ENCODE measurements at regions not wholly inside any gene's neighbourhood (a gene's known extent, or its start where the extent isn't known, plus 50 kb on each side); places are given as distances from the start of the nearest gene placed in this dataset.
"Not testable (repeated sequence)": the region's sequence is repeated elsewhere in the genome, so short reads cannot be mapped to it uniquely, and the experiment has no call there.

DNA sequence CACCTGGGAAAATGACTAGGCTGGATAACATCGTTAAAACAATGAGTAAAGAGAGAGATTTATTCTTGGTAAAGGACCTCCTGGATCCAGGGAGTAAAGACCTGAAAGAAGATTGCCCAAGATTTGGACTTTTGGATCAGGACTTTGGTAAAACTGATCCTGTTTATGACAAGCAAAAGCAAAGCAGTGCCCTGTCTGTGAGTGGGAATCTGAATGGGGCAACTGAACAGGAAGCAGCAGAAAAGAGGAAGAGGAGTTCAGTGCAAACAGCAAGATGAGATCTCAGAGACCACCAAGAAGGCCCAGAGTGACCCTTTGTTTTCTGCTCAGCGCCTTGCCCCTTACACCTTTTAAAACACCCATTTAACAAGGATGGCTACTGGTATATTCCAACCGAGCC, 122.0 kb downstream of the VPREB1 start:
- intact Hi-C loops (cut with DNase I), result no loop called here
- no peak for DNase-seq (ENCODE audit: low spot score)

DNA sequence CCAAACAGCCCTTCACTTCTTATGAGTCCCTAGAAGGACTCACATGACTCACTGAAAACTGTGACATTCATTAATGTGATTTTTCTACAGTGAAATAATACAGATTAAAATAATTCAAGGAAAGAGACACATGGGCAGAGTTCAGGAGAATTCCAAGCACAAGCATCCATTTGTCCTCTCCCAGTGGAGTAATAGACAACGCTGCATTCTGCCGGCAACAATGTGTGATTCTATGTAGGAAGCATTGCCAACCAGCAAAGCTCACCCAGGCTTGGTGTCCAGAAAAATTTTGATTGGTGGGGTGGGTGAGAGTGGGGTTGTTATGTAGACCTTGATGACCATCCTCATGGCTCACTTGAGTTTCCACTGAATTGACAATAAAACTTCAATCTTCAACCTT, 123.9 kb downstream of the VPREB1 start:
- intact Hi-C loops (cut with DNase I), result no loop called here
- no peak for DNase-seq (ENCODE audit: low spot score)

DNA sequence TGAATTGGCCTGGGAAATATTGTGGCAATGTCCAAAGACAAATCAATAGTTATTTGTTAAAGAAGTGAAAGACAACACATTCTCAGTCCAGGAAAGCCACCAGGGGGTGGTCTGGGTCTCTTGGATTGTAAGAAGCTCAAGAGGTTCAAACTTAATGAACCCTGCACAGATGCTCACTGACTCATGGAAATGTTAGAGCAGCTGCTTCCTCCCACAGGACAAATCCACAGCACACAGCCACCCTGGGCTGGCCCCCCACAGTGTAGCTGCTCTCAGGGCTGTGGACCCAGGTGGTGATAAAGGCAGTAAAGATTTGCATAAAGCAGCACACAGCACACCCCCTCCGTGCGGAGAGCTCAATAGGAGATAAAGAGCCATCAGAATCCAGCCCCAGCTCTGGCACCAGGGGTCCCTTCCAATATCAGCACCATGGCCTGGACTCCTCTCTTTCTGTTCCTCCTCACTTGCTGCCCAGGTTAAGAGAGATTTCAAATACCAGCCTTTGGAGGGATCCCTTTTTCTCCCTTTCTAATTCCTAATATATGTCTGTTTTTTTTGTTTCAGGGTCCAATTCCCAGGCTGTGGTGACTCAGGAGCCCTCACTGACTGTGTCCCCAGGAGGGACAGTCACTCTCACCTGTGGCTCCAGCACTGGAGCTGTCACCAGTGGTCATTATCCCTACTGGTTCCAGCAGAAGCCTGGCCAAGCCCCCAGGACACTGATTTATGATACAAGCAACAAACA, 124.8 kb downstream of the VPREB1 start:
- DNase-seq (ENCODE audit: low spot score); intact Hi-C loops (cut with DNase I): not testable (repeated sequence)

DNA sequence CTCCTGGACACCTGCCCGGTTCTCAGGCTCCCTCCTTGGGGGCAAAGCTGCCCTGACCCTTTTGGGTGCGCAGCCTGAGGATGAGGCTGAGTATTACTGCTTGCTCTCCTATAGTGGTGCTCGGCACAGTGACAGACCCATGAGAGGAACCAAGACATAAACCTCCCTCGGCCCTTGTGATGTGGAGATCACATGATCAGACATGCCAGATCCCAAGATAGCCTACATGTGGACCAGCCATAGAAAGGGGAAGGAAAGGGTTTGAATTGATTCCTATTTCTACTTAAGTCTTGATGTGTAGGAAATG, 125.3 kb downstream of the VPREB1 start:
- intact Hi-C loops (cut with DNase I), result no loop called here
- DNase-seq (ENCODE audit: low spot score), result no peak

DNA sequence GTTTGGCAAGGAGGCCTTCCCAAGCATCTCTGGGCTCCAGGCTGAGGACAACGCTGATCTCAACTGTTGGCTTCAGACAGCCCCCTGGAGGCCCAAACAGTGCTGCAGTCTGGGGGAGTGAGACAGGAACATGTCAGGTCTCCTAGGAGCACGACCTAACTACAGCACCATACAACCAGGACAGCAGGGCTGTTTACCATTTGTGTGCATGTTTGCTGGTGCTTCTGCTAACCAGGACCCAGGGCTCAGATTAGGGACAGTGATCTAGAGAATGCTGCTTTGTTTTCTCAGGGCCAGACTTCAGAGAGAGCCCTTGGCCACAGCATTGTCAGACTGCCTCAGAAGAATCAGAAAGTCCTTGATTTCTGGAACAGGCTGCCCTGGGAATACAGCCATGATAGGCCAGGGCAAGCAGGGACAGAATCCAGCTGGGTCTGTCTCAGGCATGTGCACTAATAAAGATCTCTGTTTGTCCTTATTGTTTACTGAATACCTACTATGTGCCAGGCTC, 126.5 kb downstream of the VPREB1 start:
- DNase-seq (ENCODE audit: low spot score), result no peak
- intact Hi-C loops (cut with DNase I), result no loop called here

DNA sequence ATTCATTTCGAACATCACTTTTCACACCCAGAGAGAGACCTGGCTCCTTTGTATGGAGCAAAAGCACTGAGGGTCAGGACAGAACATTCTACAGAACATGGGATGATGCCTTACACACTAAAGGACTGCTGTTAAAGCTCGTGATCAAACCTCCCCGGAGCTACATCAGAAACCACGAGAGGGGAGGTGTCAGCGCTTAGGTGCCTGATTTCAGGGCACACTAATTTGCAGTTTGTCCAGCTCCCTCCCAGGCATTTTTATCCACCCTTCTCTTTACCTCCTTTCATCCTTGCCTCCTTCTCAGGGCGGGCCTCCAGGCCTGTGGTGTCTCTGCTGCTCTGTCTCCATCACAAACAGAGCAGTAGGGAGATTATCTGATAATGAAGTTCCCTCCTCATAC, 127.5 kb downstream of the VPREB1 start:
- DNase-seq (ENCODE audit: low spot score), result no peak
- intact Hi-C loops (cut with DNase I), result no loop called here

DNA sequence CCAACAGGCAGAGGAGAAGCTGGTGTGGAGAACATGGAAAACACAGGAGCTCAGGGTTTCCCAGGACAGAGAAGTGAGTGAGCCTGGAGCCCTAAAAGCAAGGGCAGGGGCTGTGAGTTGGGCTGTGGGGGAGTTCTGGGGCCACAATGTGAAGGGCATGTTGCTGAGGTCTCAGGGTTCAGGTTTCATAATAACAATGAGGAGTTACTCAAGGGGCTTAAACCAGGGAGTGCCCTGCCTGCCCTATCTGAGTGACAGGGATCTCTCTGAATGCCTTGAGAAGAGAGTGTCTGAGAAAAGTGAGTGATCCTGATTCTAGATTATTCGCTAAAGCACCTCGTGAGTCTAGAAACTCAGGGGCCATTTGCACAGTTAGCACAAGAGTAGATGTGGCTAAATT, 129.6 kb downstream of the VPREB1 start:
- intact Hi-C loops (cut with DNase I), result no loop called here
- no peak for DNase-seq (ENCODE audit: low spot score)

DNA sequence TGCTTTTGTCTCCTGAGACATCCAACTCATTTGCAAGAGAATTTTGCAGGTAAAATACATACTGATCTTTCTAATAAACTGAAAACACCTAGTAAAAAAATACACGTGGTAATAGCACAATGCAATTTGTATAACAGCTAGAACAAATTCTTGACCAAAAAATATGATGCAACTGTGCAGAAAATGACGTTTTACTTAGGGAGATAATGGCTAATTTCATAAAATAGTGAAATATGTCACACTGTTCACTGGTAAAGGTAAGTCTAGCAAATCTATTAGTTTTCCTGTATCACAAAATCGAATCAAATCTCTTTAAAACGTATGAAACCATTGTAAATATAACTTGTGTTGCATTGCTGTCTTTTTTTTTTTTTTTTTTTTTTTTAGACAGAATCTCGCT, 130.0 kb downstream of the VPREB1 start:
- DNase-seq (ENCODE audit: low spot score), result no peak
- intact Hi-C loops (cut with DNase I), result no loop called here

DNA sequence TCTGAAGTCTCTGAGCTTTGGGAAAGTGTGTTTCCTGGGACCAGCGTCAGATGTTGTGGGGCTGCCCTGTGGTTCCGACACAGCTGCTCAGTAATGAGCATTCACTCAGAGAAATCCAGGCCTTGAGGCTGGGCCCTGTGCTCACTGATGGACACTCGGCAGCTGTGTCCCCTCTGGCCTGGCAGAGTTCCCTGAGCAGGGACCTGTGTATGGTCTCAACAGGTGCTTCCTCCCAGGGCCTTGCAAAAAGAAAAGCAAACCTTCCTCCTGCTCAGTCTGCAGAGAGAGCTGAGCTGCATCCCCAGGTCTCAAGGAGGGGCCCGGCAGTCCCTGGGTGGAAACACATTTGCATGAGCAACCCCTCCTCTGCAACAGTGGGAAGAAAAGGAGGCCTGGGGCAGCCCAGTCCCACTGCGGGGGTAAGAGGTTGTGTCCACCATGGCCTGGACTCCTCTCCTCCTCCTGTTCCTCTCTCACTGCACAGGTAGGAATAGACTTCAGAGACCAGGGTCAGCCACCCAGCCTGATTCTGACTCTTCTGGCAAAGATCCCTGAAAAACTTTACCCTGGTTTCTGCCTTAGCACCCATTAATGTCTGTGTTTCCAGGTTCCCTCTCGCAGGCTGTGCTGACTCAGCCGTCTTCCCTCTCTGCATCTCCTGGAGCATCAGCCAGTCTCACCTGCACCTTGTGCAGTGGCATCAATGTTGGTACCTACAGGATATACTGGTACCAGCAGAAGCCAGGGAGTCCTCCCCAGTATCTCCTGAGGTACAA, 131.2 kb downstream of the VPREB1 start:
- intact Hi-C loops (cut with DNase I), result no loop called here
- DNase-seq (ENCODE audit: low spot score), result no peak

DNA sequence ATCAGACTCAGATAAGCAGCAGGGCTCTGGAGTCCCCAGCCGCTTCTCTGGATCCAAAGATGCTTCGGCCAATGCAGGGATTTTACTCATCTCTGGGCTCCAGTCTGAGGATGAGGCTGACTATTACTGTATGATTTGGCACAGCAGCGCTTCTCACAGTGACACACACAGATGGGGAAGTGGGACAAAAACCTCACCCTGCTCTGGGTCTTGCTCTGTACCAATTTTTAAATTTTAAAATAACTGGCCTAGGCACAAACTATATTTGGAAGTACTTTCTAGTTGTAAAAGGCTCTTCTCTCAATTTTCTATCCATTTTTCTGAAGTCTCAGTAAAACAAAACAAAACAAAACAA, 131.7 kb downstream of the VPREB1 start:
- intact Hi-C loops (cut with DNase I), result no loop called here
- no peak for DNase-seq (ENCODE audit: low spot score)

DNA sequence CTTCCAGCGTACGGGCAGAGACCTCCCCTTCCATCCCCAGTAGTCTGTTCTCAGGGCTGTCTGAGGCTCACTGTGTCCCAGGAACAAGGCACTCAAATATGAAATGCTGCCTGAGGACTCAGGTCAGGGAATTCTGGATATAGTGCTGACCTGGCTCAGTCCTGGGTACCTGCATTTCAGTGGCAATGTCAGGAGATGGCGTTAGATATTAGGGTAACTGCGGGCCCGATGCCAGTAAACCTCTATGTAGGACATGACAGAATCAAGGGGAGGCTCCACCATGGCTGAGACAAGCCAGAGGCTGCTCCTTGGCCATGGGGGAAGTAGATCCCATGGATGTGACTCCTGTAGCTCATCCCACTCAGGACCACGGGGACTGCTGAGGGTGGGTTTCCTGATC, 131.7 kb downstream of the ZNF280B start:
- DNase-seq (ENCODE audit: low spot score); intact Hi-C loops (cut with DNase I): not testable (repeated sequence)

DNA sequence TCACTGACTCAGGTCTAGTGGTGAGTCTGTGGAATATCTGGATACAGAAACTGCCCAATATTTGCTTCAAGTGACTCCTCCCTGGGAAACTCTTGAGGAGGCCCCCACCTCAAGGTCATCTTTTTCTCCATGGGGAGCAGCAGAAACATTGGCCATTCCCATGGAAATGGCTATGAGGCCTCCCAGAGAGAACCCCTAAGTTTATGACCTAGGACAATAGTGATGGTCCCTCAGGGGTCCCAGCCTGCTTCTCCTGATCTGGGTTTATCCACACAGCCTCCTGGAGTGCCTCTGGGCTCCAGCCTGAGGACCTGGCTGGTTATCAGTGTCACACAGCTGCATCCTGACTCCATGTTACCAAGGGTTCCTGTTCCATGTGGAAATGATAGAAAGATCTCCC, 131.2 kb downstream of the ZNF280B start:
- DNase-seq (ENCODE audit: low spot score), result no peak
- intact Hi-C loops (cut with DNase I), result no loop called here

DNA sequence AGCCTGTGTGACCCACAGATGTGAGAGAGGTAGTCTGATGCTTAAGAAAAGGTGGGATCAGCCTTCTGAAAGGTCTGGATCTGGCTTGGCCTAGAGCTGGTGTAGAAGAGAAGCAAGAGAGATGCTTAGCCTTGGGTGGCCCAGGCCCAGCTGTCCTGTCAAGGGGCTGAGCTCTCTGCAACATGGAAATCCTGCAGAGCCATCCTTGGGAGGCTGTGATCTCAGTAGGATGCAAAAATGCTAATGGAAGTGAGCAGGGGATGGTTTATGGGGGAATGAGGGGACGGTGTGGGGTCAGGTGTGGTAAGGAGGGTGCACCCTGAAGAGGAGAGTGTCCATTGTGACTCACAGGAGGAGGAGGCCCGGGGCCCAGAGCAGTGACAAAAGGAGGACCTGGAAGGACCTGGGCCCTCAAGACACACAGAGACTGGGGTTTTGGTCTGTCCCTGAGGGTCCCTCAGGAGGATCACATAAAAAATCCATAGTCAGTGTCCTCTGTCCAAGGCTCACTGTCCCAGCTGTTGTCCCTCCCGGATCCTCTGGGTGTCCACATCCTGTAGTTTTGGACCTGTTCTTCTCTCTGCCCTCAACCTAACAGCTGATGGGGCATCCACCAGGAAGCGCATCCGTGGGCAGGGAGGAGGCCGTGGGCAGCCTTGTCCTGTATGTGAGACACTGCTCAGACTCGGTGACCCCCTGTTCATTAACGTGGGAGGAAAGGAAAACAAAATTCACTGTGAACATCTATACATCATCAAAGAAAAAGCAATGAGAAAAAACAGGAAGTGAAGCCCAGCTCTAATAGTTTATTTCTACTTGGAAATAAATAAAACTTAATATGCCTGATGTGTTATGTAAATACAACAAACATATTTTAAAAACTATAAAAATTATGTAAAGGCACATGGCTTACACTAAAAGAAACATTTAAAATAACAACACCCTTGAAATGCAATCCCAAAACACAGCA, 129.8 kb downstream of the ZNF280B start:
- no peak for DNase-seq (ENCODE audit: low spot score)
- intact Hi-C loops (cut with DNase I), result no loop called here

DNA sequence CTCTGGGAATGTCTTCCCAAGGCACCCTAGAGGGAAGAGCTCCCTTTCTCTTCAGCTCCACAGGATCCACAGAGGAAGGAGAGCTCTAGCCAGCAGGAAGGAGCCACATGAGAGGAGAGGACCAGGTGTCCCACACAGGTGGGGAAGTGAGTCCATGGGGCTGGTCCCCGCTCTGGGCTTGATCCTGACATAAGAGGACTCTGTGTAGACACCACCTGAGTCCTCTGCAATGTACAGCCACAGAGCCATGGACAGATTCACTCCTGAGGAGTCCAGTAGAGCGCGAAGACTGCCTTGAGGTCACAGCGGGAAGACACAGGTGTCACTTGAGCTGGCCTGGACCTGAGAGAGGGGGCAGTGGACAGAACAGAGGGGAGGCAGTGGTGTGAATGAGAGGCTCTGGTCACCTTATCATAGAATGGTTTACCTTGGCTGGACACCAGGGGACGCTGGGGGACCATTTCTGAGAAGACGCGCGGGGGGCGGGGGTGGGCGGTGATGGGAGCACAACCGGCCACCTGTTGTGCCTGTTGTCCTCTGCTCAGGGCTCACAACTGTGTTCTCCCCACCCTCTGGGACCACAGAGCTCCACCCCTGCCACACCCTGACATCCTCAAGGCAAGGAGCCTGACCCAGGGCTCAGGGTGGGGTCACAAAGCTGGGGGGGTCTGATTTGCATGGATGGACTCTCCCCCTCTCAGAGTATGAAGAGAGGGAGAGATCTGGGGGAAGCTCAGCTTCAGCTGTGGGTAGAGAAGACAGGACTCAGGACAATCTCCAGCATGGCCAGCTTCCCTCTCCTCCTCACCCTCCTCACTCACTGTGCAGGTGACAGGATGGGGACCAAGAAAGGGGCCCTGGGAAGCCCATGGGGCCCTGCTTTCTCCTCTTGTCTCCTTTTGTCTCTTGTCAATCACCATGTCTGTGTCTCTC, 128.2 kb downstream of the ZNF280B start:
- intact Hi-C loops (cut with DNase I), result no loop called here
- DNase-seq (ENCODE audit: low spot score), result no peak

DNA sequence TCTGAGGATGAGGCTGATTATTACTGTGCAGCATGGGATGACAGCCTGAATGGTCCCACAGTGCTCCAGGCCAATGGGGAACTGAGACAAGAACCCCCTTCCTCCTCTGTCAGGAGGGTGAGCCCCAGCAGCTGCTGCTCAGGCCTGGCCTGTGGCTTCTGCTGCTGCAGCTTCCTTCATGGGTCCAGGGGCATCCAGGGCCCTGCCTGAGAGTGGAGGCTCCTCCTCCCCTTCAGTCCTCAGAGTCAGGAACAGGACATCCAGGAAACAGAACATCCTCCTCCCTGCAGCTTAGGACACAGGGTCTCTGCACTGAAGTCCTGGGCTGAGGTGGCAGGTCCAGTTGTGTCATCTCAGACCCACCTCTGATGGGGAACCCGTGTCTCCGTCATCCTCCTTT, 127.2 kb downstream of the ZNF280B start:
- intact Hi-C loops (cut with DNase I); DNase-seq (ENCODE audit: low spot score): not testable (repeated sequence)

DNA sequence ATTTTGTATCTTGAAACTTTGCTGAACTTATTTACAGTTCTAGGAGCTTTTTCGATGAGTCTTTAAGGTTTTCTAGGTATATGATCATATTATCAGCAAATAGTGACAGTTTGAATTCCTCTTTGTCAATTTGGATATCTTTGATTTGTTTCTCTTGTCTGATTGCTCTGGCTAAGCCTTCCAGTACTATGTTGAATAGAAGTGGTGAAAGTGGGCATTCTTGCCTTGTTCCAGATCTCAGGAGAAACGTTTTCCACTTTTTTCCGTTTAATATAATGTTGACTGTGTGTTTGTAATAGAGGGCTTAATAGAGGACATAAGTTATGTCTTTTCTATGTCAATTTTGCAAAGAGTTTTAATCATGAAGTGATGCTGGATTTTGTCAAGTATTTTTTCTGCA, 124.3 kb downstream of the ZNF280B start:
- intact Hi-C loops (cut with DNase I), result no loop called here
- no peak for DNase-seq (ENCODE audit: low spot score)

DNA sequence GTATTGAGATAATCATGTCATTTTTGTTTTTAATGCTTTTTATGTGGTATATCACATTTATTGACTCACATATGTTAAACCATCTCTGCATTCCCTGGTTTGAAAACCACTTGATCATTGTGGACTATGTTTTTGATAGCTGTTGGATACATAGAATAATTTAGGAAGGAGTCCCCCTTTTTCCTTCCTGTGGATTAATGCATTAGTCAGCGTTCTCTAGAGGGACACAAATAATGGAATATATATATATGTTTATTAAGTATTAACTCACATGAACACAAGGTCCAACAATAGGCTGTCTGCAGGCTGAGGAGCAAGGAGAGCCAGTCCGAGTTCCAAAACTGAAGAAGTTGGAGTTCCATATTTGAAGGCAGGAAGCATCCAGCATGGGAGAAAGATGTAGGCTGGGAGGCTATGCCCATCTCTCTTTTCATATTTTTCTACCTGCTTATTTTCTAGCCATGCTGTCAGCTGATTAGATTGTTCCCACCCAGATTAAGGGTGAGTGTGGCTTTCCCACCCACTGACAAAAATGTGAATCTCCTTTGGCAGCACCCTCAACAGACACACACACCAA, 123.8 kb downstream of the ZNF280B start:
- intact Hi-C loops (cut with DNase I), result no loop called here
- no peak for DNase-seq (ENCODE audit: low spot score)

DNA sequence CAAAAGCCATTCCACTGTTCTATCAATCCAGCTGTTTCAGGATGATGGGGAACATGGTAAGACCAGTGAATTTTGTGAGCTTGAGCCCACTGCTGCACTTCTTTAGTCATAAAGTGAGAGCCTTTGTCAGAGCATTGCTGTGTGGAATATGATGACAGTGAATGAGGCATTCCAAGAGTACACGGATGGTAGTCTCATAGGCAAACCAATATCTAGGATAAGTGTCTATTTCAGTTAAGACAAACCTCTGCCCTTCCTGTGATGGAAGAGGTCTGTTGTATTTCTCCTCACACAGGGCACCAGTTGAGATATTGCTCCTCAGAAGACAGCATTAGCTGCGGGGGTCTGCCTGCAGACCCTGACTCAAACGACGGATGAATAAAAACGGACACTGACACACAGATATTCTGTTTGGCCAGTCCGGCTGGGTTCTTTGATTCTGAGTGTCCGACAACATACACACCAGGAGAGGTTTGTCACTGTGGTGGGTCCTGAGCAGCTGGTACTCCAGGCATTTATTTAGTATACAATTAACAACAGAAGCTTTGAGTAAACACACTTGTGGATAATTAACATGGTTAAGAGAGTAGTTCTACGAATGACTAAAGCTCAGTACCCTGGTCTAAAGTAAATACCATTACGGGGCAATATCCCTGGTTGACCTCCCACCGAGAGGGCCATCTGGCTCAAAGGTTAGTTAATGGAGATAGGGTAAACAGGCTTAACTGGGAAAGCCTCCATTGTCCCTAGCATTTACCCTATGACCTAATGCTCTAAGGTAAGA, 121.7 kb downstream of the ZNF280B start:
- DNase-seq (ENCODE audit: low spot score), result no peak
- intact Hi-C loops (cut with DNase I), result no loop called here

All from posterior vena cava (tissue), 2 donors.